Neural cell (in vitro differentiated cells): ENCODE measurements at regions not wholly inside any gene's neighbourhood (a gene's known extent, or its start where the extent isn't known, plus 50 kb on each side); places are given as distances from the start of the nearest gene placed in this dataset.

ENCODE experiments used
- H2AFZ ChIP-seq: fragments of 200-600, 300-800 bp; sonication (generic), shearing (Covaris generic); 2 replicates; pipeline ENCODE4 v1.6.0; 2014; ENCODE audit warnings: low read depth, mild to moderate bottlenecking, antibody characterized with exemption, low read length, moderate library complexity
- H3F3A ChIP-seq: fragments of 200-600 bp; shearing (Covaris generic); 2 replicates; pipeline ENCODE4 v1.6.1; 2016; ENCODE audit warnings: mild to moderate bottlenecking, moderate library complexity, mixed read lengths, antibody characterized with exemption, low read length; ENCODE audit not compliant: insufficient read depth, poor library complexity, severe bottlenecking
- H3K27ac ChIP-seq: fragments of 200-600, 300-800 bp; sonication (generic), shearing (Covaris generic); 2 replicates; pipeline ENCODE4 v1.5.1; 2014; ENCODE audit warnings: mild to moderate bottlenecking, low read length, moderate library complexity
- H3K27me3 ChIP-seq: fragments of 300-800, 200-600 bp; sonication (generic), shearing (Covaris generic); 2 replicates; pipeline ENCODE4 v1.6.0; 2014; ENCODE audit warnings: mild to moderate bottlenecking, low read depth, low read length, moderate library complexity; ENCODE audit not compliant: insufficient read depth
- H3K36me3 ChIP-seq: fragments of 300-800, 200-600 bp; sonication (generic), shearing (Covaris generic); 2 replicates; pipeline ENCODE4 v1.5.1; 2014; ENCODE audit warnings: mild to moderate bottlenecking, antibody characterized with exemption, low read length, moderate library complexity; ENCODE audit not compliant: insufficient read depth
- H3K4me2 ChIP-seq: fragments of 300-800, 200-600 bp; sonication (generic), shearing (Covaris generic); 2 replicates; pipeline ENCODE4 v1.6.0; 2014; ENCODE audit warnings: mild to moderate bottlenecking, low read length
- H3K4me3 ChIP-seq: fragments of 300-800, 200-600 bp; sonication (generic), shearing (Covaris generic); 2 replicates; pipeline ENCODE4 v1.5.1; 2014; ENCODE audit warnings: mild to moderate bottlenecking, low read length, moderate library complexity
- H3K79me2 ChIP-seq: fragments of 200-600 bp; shearing (Covaris generic); replicated peaks from 2 replicates; pipeline ENCODE4 v1.6.0; 2014; ENCODE audit warnings: mild to moderate bottlenecking, low read length, moderate library complexity; ENCODE audit not compliant: insufficient read depth
- H3K9ac ChIP-seq: fragments of 300-800, 200-600 bp; sonication (generic), shearing (Covaris generic); 2 replicates; pipeline ENCODE4 v1.6.1; 2016; ENCODE audit warnings: mild to moderate bottlenecking, low read length, mixed read lengths
- H3K9me2 ChIP-seq: fragments of 200-600 bp; shearing (Covaris generic); 2 replicates; pipeline ENCODE4 v1.6.1; 2016; ENCODE audit warnings: mild to moderate bottlenecking, low read length, mixed read lengths; ENCODE audit not compliant: insufficient read depth
- H3K9me3 ChIP-seq: fragments of 200-600, 300-800 bp; sonication (generic), shearing (Covaris generic); 2 replicates; pipeline ENCODE4 v1.6.1; 2016; ENCODE audit warnings: mild to moderate bottlenecking, mixed run types, low read length, moderate library complexity, mixed read lengths
- H4K20me1 ChIP-seq: fragments of 200-600 bp; shearing (Covaris generic); 2 replicates; pipeline ENCODE4 v1.6.1; 2016; ENCODE audit warnings: mild to moderate bottlenecking, mixed run types; ENCODE audit not compliant: insufficient read depth
- EP300 ChIP-seq: fragments of 450-650 bp; conservative IDR thresholded peaks from 2 replicates; pipeline ENCODE4 v1.6.1; 2014; ENCODE audit warnings: antibody characterized with exemption, mild to moderate bottlenecking, moderate library complexity; ENCODE audit not compliant: poor library complexity, severe bottlenecking
- EZH2 ChIP-seq: fragments of 200-600, 300-800 bp; shearing (Covaris generic), sonication (generic); IDR thresholded peaks from 2 replicates; pipeline ENCODE4 v1.6.1; 2014; ENCODE audit warnings: antibody characterized with exemption, low read length, borderline replicate concordance, mild to moderate bottlenecking; ENCODE audit not compliant: insufficient read depth, poor library complexity, severe bottlenecking
- MXI1 ChIP-seq: fragments of 450-650 bp; conservative IDR thresholded peaks from 2 replicates; pipeline ENCODE4 v1.6.1; 2014; ENCODE audit warnings: antibody characterized with exemption, mild to moderate bottlenecking; ENCODE audit not compliant: poor library complexity, severe bottlenecking
- POLR2AphosphoS5 ChIP-seq: IDR thresholded peaks from 2 replicates; pipeline ENCODE4 v1.6.1; 2012
- RAD21 ChIP-seq: fragments of 450-650 bp; conservative IDR thresholded peaks from 2 replicates; pipeline ENCODE4 v1.6.1; 2014; ENCODE audit warnings: antibody characterized with exemption, mild to moderate bottlenecking, moderate library complexity
- SMC3 ChIP-seq: fragments of 450-650 bp; conservative IDR thresholded peaks from 2 replicates; pipeline ENCODE4 v1.6.1; 2014; ENCODE audit warnings: antibody characterized with exemption, mild to moderate bottlenecking, moderate library complexity; ENCODE audit not compliant: poor library complexity
- TAF1 ChIP-seq: IDR thresholded peaks from 2 replicates; pipeline ENCODE4 v1.6.1; 2012; ENCODE audit warnings: low read depth
- TF ChIP-seq, protein P1 (sequence below): fragments of 450-650 bp; IDR thresholded peaks from 2 replicates; pipeline ENCODE4 v1.5.1; 2014; ENCODE audit warnings: antibody characterized with exemption, mild to moderate bottlenecking, moderate library complexity; ENCODE audit not compliant: poor library complexity, severe bottlenecking
- TF ChIP-seq, protein P2 (sequence below): IDR thresholded peaks from 2 replicates; pipeline ENCODE4 v1.6.1; 2012; ENCODE audit warnings: borderline replicate concordance

DNA sequence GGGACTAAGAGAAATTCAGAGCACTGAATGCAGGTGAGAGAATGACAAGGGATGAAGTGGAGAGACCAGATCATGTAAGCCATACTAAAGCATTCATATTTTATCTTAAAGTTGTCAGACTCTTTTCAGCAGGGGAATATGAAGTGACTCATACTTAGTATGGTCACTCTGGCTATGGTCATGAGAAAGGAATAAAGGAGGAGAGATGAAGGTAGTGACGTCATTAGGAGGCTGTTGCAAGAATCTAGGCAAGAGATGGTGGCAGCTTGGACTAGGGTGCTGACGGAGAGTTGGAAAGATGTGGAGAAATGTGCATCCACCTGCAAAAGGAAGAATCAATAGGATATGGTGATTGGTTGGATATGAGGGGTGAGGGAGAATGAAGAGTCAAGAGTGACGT lies 203.2 kb upstream of the ACVR2A start:
- H3F3A ChIP-seq = no peaks in the 10 kb centered on the region
- H4K20me1 ChIP-seq = no peaks in the 10 kb centered on the region
- TF ChIP-seq MXI1 (no peak), EP300 (no peak), SMC3 (no peak), TAF1 (no peak), RAD21 (no peak), EZH2 (no peak), POLR2AphosphoS5 (no peak)
- TF ChIP-seq, protein P1, sequence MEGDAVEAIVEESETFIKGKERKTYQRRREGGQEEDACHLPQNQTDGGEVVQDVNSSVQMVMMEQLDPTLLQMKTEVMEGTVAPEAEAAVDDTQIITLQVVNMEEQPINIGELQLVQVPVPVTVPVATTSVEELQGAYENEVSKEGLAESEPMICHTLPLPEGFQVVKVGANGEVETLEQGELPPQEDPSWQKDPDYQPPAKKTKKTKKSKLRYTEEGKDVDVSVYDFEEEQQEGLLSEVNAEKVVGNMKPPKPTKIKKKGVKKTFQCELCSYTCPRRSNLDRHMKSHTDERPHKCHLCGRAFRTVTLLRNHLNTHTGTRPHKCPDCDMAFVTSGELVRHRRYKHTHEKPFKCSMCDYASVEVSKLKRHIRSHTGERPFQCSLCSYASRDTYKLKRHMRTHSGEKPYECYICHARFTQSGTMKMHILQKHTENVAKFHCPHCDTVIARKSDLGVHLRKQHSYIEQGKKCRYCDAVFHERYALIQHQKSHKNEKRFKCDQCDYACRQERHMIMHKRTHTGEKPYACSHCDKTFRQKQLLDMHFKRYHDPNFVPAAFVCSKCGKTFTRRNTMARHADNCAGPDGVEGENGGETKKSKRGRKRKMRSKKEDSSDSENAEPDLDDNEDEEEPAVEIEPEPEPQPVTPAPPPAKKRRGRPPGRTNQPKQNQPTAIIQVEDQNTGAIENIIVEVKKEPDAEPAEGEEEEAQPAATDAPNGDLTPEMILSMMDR = no peak
- TF ChIP-seq, protein P2, sequence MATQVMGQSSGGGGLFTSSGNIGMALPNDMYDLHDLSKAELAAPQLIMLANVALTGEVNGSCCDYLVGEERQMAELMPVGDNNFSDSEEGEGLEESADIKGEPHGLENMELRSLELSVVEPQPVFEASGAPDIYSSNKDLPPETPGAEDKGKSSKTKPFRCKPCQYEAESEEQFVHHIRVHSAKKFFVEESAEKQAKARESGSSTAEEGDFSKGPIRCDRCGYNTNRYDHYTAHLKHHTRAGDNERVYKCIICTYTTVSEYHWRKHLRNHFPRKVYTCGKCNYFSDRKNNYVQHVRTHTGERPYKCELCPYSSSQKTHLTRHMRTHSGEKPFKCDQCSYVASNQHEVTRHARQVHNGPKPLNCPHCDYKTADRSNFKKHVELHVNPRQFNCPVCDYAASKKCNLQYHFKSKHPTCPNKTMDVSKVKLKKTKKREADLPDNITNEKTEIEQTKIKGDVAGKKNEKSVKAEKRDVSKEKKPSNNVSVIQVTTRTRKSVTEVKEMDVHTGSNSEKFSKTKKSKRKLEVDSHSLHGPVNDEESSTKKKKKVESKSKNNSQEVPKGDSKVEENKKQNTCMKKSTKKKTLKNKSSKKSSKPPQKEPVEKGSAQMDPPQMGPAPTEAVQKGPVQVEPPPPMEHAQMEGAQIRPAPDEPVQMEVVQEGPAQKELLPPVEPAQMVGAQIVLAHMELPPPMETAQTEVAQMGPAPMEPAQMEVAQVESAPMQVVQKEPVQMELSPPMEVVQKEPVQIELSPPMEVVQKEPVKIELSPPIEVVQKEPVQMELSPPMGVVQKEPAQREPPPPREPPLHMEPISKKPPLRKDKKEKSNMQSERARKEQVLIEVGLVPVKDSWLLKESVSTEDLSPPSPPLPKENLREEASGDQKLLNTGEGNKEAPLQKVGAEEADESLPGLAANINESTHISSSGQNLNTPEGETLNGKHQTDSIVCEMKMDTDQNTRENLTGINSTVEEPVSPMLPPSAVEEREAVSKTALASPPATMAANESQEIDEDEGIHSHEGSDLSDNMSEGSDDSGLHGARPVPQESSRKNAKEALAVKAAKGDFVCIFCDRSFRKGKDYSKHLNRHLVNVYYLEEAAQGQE = no peak
- no peaks in the 10 kb centered on the region for H3K79me2 ChIP-seq
- H3K27me3 ChIP-seq = no peaks in the 10 kb centered on the region
- no peaks in the 10 kb centered on the region for H3K9me3 ChIP-seq
- H3K36me3 ChIP-seq = no peaks in the 10 kb centered on the region
- H3K4me2 ChIP-seq = no peak overlapping the region
- H3K9me2 ChIP-seq = no peaks in the 10 kb centered on the region
- no peak overlapping the region for H3K27ac ChIP-seq
- no peak overlapping the region for H3K4me3 ChIP-seq
- H2AFZ ChIP-seq = no peak overlapping the region
- no peak overlapping the region for H3K9ac ChIP-seq

DNA sequence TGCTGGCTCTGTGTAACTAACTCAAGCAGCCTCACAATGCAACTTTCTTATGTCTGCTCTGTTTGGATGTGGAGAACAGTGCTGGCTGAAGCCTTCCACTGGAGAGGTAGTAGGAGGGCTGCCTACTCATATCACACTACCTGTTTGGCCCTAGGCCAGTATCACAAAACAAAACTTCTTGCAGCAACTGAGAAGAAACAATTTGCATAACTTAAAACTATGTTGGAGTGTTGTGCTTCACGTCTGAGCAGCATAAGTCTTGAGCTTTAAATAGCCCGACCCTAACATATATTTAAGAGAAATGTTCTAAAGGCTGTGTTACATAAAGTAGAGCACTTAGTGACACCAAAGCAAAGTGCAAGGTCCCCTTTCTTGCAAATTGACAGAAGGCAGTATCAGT lies 204.9 kb upstream of the ACVR2A start:
- Histone ChIP-seq H3K27me3 (no peaks in the 10 kb centered on the region), H3K9me2 (no peaks in the 10 kb centered on the region), H3K79me2 (no peaks in the 10 kb centered on the region), H3K4me2 (no peak overlapping the region), H3K36me3 (no peaks in the 10 kb centered on the region), H3K9ac (no peak overlapping the region), H3K4me3 (no peak overlapping the region), H3K27ac (no peak overlapping the region), H3K9me3 (no peaks in the 10 kb centered on the region), H4K20me1 (no peaks in the 10 kb centered on the region), H3F3A (no peaks in the 10 kb centered on the region), H2AFZ (no peak overlapping the region)
- TF ChIP-seq RAD21 (no peak), EZH2 (no peak), POLR2AphosphoS5 (no peak), SMC3 (no peak), TAF1 (no peak), MXI1 (no peak), EP300 (no peak)
- TF ChIP-seq, protein P2 = no peak
- TF ChIP-seq, protein P1 = no peak
